Lower lobe of right lung (tissue), 2 donors: ENCODE measurements at regions not wholly inside any gene's neighbourhood (a gene's known extent, or its start where the extent isn't known, plus 50 kb on each side); places are given as distances from the start of the nearest gene placed in this dataset.

ENCODE experiments used
- ATAC-seq, 2 donors: fragments of 200-7000 bp; cut with Tn5 transposase; one replicate each; pipeline ENCODE4 v1.9.1; 2020 to 2022; ENCODE audit warnings: mild to moderate bottlenecking in 2 of 2, moderate library complexity in 2 of 2
- DNase-seq: peaks from one replicate; pipeline ENCODE4 v3.0.0-alpha.2; 2020
- H3K27ac ChIP-seq: fragments of 200-600 bp; one replicate; pipeline ENCODE4 v1.8.0; 2022
- H3K27me3 ChIP-seq: fragments of 200-600 bp; one replicate; pipeline ENCODE4 v1.8.0; 2022; ENCODE audit warnings: low read depth
- H3K36me3 ChIP-seq: fragments of 200-600 bp; one replicate; pipeline ENCODE4 v1.8.0; 2022; ENCODE audit warnings: mild to moderate bottlenecking
- H3K4me1 ChIP-seq: fragments of 200-600 bp; one replicate; pipeline ENCODE4 v1.8.0; 2022
- H3K4me3 ChIP-seq: fragments of 200-600 bp; one replicate; pipeline ENCODE4 v1.8.0; 2022; ENCODE audit warnings: mild to moderate bottlenecking
- H3K9me3 ChIP-seq: fragments of 200-600 bp; one replicate; pipeline ENCODE4 v1.8.0; 2022
- intact Hi-C: fragments of 100-400 bp; cut with DNase I; formaldehyde crosslinking; loops from one replicate; pipeline ENCODE4 v1.11.0; 2022
- TF ChIP-seq, protein P1 (sequence below): fragments of 200-600 bp; IDR thresholded peaks from one replicate; pipeline ENCODE4 v1.8.0; 2022; ENCODE audit warnings: antibody characterized with exemption, mild to moderate bottlenecking
- donor health status: DM: no; HTN: yes; CAD: no; lungs with severe emphysema.

DNA sequence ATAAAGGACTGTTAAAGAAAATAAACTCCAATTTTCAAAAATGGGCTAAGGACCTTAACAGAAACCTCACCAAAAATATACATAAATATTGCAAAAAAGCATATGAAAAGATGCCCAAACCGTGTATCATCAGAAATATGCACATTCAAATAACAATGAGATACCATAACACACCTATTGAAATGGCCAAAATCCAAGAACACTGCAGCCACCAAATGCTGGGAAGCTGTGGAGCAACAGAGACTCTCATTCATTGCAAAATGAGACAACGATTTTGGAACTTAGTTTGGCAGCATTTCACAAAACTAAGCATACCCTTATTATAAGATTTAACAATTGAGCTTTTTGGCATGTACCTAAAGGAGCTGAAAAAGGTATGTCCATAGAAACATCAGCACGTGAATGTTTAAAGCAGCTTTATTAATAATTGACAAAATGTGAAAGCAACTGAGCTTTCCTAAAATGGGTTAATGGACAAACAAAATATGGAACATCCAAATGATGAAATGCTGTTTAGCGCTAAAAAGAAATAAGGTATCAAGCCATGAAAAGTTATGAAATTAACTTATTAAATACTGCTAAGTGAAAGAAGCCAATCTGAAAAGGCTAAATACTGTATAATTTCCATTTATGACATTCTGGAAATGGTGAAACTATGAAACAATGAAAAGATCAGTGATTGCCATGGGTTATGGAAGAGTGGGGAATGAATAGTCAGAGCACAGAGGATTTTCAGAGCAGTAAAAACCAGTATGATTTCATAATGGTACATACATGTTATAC lies 592.6 kb upstream of the ADGRB3 start:
- DNase-seq (no peak), ATAC-seq (no peak)
- Histone ChIP-seq H3K4me3 (no peak overlapping the region), H3K4me1 (no peaks in the 10 kb centered on the region), H3K27ac (no peak overlapping the region), H3K9me3 (no peaks in the 10 kb centered on the region), H3K27me3 (no peaks in the 10 kb centered on the region), H3K36me3 (no peaks in the 10 kb centered on the region)
- TF ChIP-seq, protein P1, sequence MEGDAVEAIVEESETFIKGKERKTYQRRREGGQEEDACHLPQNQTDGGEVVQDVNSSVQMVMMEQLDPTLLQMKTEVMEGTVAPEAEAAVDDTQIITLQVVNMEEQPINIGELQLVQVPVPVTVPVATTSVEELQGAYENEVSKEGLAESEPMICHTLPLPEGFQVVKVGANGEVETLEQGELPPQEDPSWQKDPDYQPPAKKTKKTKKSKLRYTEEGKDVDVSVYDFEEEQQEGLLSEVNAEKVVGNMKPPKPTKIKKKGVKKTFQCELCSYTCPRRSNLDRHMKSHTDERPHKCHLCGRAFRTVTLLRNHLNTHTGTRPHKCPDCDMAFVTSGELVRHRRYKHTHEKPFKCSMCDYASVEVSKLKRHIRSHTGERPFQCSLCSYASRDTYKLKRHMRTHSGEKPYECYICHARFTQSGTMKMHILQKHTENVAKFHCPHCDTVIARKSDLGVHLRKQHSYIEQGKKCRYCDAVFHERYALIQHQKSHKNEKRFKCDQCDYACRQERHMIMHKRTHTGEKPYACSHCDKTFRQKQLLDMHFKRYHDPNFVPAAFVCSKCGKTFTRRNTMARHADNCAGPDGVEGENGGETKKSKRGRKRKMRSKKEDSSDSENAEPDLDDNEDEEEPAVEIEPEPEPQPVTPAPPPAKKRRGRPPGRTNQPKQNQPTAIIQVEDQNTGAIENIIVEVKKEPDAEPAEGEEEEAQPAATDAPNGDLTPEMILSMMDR: no peak
- intact Hi-C loops: no loop called here

DNA sequence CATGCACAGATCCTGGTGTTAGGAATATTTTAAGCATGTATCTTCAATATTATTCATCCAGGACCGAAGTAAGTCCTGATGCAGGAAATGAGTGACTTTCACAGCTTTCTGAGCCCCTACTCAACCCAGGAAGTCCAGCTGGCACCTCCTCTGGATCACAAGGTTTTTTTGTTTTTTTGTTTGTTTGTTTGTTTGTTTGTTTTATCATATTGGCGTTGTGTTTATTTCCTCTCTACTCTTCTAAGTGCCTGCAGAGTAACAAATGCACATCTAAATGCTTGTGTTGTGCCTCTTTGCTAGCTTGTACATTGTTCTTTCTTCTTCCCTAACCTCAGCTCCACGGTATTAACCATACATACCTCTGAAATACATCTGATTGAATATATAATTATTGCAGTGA lies 594.3 kb upstream of the ADGRB3 start:
- no peaks in the 10 kb centered on the region for H3K9me3 ChIP-seq
- no peaks in the 10 kb centered on the region for H3K4me1 ChIP-seq

DNA sequence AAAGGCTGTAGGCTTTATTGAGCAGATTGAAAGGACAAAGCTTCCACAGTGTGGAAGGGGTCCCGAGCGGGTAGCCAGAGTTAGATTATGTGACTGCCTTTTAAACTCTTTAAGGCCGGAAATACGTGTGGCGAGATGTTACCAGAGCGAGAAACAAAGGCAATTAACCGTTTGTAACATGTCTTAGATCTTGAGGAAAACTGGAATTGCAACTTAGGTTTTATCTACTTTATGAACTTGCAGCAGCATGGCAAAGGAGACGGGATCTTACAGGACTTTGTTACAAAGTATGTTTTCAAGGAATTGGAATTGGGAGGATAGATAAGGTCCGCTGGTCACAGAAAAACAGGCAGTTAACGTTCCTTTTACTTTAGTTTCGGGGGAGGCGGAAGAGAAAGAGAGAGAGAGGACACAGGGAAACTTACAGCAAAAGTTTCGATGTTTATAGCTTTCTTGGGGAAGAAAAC lies 594.7 kb upstream of the ADGRB3 start:
- no peak for ATAC-seq
- Histone ChIP-seq H3K27ac (no peak overlapping the region), H3K9me3 (no peaks in the 10 kb centered on the region), H3K36me3 (no peaks in the 10 kb centered on the region), H3K27me3 (no peaks in the 10 kb centered on the region), H3K4me1 (no peaks in the 10 kb centered on the region), H3K4me3 (no peak overlapping the region)
- TF ChIP-seq, protein P1: no peak
- no peak for DNase-seq
- intact Hi-C loops: no loop called here

More for the DNA sequence above, 594.3 kb upstream of the ADGRB3 start:
- Histone ChIP-seq H3K27ac (no peak overlapping the region), H3K36me3 (no peaks in the 10 kb centered on the region), H3K4me3 (no peak overlapping the region), H3K27me3 (no peaks in the 10 kb centered on the region)
- DNase-seq (no peak), ATAC-seq (no peak)
- intact Hi-C loops: no loop called here
- TF ChIP-seq, protein P1: no peak

DNA sequence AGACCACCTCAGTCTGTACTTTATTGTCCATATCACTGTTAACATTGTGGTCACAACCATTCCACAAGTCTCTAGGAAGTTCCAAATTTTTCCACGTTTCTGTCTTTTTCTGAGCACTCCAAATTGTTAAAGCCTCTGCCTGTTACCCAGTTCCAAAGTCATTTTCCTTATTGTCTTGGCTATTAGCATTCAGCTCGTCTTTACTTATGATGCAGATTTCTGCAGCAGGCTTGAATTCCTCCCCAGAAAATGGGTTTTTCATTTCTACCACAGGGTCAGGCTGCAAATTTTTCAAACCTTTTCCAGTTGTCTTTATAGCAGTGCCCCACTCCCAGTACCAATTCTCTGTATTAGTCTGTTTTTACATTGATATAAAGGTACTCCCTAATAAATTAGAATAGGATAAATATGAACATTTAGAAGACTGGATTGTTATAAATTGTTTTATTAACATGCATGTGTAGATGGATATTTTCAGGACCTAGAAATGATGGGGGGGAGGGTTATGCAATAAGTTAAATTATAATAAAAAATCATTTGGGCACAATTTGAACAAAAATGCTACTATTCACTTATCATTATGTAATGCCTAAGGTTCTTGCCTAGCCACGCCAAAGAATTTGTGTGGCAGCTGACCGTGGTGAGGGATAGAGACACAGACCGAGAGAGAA lies 595.3 kb upstream of the ADGRB3 start:
- Histone ChIP-seq H3K27me3 (no peaks in the 10 kb centered on the region), H3K4me1 (no peaks in the 10 kb centered on the region), H3K9me3 (no peaks in the 10 kb centered on the region), H3K27ac (no peak overlapping the region), H3K4me3 (no peak overlapping the region), H3K36me3 (no peaks in the 10 kb centered on the region)
- TF ChIP-seq, protein P1: no peak
- DNase-seq (no peak), ATAC-seq (no peak)
- intact Hi-C loops: no loop called here

DNA sequence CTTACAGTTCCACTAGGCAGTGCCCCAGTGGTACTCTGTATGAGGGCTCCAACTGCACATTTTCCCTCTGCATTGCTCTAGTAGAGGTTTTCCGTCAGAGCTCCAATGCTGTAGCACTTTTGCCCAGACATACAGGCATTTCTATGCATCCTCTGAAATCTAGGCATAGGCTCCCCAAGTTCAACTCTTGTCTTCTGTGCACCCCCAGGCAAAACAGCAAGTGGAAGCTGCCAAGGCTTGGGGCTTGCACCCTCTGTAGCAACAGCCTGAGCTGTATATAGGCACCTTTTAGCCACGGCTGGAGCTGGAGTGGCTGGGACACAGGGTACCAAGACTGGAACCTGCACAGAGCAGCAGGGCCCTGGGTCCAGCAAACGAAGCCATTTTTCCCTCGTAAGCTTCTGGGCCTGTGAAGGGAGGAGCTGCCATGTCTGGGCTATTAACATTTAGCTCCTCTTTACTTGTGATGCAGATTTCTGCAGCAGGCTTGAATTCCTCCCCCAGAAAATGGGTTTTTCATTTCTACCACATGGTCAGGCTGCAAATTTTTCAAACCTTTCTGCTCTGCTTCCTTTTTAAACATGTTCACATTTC lies 596.2 kb upstream of the ADGRB3 start:
- no peak for DNase-seq
- Histone ChIP-seq H3K9me3 (no peaks in the 10 kb centered on the region), H3K27me3 (no peaks in the 10 kb centered on the region), H3K4me3 (no peak overlapping the region), H3K4me1 (no peaks in the 10 kb centered on the region), H3K36me3 (no peaks in the 10 kb centered on the region), H3K27ac (no peak overlapping the region)
- TF ChIP-seq, protein P1: no peak
- ATAC-seq: no peak
- intact Hi-C loops: no loop called here
